NCI-H2081 (cell line): ENCODE measurements at regions not wholly inside any gene's neighbourhood (a gene's known extent, or its start where the extent isn't known, plus 50 kb on each side); places are given as distances from the start of the nearest gene placed in this dataset.
"Not testable (repeated sequence)": the region's sequence is repeated elsewhere in the genome, so short reads cannot be mapped to it uniquely, and the experiment has no call there.

Experiments
- DNase-seq, 2 experiments: peaks; one replicate each; lab custom pipeline; 2025; lab: John Stamatoyannopoulos, UW

DNA sequence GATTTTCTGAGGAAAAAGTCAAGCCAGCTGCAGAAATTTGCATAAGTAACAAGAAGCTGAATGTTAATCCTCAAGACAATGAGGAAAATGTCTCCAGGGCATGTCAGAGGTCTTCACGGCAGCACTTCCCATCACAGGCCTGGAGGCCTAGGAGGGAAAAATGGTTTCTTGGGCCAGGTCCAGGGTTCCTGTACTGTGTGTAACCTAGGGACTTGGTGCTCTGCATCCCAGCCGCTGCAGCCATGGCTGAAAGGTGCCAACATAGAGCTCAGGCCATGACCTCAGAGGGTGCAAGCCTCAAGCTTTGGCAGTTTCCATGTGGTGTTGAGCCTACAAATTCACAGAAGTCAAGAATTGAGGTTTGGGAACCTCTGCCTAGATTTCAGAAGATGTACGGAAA lies 144.1 kb downstream of the AKR1D1 start:
- DNase-seq: not testable (repeated sequence)

DNA sequence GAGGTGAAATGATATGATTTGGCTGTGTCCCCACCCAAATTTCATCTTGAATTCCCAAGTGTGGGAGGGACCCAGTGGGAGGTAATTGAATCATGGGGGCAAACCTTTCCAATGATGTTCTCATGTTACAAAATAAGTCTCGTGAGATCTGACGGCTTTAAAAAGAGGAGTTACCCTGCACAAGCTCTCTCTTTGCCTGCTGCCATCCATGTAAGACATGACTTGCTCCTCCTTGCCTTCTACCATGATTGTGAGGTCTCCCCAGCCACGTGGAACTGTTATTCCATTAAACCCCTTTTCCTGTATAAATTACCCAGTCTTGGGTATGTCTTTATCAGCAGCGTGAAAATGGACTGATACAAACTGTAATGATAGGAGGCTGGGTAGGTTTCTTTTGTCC lies 145.1 kb downstream of the AKR1D1 start:
- DNase-seq: not testable (repeated sequence)

DNA sequence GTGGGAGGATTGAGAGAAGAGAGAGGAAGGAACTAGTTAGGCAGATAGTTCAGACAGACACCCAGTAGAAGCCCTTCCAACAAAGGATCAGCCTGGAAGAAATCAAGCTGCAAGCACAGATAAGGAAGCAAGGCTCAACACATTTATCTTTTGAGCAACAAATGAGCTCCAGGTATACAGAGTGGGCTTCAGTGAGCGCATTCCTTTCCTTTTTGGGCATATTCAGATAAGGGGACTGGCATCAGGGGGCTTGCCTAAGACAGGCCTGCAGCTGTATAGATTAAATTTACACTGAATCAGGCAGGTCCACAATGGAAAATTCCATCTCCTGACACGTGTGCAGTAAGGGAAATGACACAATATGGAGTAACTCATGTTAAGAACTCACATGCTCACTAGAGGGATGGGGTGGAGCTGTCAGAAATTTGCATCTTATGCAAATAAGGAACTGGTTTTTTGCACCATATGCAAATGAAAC lies 147.2 kb downstream of the AKR1D1 start:
- DNase-seq: no peak

DNA sequence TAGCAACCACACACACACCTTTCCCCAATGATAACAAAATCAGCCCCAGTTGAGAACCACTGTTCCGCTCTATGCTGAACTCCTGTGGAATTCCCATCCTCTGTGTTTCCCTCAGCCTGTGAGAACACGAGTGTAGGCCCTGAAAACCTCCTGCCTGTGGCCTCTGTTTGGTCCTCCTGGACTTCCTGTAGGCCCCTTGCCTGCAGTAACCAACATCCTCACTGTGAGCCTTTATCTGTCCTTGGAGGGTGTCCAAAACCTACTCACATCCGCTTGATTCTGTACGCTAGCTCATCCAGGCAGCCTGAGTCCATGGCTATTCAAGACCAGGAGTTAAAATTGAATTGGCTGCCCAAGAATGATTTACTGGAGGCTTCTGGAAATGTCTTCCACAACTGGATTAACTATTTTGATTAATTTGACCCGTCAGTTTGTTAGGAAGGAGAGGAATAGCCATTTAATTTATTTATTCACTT lies 149.8 kb downstream of the AKR1D1 start:
- peak; percentile 34 to 67 for DNase-seq

DNA sequence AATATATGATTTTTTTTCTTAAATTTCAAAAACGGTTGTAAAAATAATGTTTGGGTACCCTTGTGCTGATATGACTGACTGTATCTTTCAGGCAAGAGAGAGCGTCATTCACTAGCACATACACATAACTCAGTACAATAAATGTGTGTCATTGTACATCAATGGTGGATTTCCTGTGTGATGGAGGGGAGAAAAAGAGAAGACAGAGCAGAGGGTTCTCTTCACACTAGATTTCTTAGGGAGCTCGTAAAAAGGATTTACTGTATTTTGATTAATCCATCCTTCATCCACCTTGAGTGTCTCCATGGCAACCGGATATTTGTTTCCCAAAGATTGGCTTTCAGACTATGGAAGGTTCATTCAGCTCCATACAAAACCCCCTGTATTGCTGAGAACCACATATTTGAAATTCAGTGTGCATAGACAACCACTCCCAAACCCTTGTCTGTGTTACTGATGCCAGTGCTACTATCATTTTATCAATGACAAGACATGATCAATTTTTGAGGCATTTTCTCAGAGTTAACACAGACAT lies 150.6 kb downstream of the AKR1D1 start:
- no peak for DNase-seq

DNA sequence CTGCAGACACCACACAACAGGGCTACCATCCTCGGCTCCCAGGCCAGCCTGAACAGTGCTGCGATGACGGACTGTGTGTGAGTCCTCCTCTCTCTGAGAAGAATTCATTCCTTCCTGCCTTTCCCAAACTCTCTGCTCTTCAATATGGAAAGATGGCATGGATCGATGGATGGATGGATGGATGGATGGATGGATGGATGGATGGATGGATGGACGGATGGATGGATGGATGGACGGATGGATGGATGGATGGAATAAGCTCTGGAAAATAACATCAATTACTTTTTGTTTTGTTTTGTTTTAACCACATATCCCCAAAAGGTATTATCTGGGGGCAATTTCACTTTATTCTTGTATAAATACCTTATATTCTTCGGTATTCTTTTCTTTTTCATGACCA lies 151.9 kb downstream of the AKR1D1 start:
- no peak for DNase-seq

DNA sequence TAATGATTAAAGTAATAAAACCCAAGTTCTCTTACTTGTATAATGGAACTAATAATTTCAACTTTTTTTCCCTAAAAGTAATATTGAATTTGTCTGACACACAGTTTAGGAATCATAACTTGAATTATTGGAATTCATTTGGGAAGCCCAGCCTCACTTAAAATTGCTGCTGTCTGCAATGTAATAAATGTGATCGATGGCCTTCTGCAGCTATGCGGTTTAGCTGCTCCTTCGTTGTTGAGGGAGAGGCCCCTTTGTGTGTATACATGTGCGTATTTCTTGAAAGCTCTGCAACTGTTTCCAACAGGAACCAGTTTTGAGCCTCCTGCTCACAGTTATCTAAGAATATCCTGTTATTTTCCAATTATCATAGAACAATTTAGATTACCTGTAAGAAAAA lies 152.5 kb downstream of the AKR1D1 start:
- no peak for DNase-seq

DNA sequence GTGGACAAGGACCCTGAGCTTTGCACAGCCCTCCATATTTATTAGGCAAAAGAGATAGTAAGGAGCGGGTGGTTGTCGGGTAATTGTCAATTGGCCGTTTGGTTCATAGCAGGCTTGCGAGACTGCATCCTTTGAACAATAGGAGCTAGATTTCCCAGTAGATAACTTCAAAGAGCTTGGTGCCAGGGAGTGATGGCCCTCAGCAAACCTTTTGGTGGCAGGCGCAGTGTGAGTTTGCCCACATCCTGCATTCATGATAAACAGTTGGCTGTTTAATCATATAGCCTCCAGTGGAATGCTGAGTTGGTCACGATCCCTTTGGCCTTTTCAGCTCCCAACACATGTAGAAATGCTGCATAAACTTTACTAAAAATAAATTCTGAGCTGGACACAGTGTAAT lies 156.9 kb downstream of the AKR1D1 start:
- no peak for DNase-seq

DNA sequence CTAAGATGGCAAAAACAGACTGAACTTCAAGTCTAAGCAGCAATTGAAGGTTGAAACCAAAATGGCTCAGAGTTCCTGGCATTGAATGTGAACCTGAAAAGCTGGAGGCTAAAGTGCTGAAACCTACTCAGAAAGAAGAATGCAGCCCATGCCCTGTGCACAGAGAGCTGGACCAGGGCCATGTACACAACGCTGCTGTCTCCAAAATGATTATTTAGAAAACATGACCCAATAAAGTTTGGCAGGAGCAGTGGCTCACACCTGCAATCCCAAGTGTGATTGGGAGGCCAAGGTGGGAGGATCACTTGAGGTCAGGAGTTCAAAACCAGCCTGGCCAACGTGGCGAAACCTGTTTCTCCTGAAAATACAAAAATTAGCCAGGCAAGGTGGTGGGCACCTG lies 158.9 kb downstream of the AKR1D1 start:
- DNase-seq: no peak

DNA sequence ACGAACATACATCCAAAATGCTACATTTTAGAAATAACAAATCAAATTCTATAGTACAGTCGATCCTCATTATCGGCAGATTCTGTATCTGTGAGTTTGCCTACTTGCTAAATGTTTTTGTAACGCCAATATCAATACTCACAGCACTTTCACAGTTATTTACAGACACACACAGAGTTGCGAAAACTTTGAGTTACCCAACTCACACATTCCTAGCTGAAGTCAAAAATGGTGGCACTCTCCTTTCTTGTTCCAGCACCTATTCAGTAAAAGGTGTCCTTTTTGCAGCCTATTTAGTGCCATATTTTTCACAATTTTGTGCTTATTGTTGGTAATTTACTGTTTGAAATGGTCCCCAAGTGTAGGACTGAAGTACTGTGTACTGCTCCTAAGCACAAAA lies 161.7 kb downstream of the AKR1D1 start:
- DNase-seq: no peak

DNA sequence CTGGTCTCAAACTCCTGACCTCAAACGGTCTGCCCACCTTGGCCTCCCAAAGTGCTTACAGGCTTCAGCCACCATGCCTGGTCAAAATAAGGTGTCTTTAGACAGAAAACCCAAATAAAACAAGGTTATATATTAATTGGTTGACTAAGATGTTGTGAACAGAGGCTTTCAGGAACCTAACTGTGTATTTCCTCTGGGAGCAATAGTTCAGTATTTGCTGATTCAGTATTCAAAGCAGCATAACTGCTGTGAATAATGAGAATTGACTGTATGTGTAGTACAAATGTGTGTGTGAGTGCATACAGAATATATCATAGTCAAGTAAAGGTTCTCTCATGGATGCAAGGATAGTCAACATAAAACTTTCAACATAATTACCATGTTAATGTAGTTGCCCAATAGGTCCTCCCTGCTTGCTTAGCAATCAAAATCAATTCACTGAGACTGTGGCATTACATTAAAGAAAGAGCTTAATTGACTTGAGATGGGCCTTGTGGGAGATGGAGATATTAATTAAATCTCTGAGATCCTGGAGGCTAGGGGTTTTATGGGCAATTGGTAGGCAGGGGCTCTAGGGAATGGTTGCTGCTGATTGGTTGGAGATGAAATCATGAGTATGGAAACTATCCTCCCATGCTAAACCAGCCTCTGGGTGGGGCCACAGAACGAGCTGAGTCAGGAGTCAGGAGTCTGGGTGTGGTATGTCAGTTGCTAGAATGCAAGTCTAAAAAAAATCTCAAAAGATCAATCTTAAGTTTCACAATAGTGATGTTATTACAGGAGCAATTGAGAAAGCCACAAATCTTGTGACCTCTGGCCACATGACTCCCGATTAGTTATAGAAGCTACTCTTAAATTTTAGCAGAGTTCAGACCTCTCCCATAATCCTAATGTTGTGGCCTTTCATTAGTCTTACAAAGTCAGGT lies 162.7 kb downstream of the AKR1D1 start:
- no peak for DNase-seq

DNA sequence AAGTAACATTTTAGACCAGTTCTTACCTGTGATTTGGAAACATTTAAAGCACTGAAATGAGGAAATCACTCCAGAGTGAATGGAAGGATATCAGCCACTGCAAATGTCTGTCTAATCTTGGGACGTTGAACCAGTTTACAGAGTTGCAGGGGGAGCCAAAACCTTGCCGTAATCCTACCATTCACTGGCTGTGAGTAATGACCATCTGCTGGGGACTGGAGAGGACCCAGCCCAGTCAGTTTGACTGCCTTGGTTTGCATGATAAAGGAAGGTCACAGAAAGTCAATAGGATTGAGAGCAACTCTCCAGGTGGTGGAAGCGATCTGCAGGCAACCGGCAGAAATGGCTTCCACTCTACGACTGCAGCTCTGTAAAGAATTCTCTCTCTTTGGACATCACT lies 167.2 kb downstream of the AKR1D1 start:
- peak; percentile 62 to 89 for DNase-seq

DNA sequence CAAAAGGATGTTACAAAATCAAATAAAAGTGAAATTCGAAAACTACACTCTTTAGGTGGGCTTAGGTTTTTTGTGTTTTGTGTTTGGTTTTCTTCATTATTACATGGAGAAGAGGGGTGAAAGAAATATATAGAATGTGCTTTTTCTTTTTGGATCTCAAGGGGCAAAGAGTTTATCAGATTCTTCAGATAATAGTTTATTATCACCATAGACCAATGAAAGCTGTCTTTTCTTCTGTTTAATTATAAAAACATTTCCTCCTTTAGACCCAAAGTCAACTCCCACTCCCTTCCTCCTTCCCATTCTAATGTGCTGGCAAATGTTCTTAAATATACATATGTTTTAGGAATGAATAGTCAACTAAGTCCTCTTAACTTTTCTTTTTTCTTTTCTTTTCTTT lies 167.6 kb downstream of the AKR1D1 start:
- no peak for DNase-seq

DNA sequence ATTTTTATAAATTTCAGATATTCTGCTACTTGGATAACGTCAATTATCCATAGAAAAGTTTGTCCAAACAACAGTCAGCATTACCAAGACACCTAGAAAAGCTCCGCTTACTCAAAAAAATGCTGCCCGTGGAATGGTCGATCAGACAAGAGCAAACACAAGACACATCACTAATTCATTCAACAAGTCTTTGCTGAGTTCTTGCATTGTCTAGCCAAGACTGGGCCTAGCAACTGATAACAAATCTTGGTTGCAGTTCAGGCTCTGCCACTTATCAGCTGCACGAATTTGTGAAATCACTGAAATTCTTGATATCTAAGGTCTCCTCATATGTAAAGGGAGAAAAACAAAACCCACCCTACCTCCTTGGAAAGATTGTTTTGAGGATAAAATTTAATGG lies 168.3 kb downstream of the AKR1D1 start:
- DNase-seq: no peak

DNA sequence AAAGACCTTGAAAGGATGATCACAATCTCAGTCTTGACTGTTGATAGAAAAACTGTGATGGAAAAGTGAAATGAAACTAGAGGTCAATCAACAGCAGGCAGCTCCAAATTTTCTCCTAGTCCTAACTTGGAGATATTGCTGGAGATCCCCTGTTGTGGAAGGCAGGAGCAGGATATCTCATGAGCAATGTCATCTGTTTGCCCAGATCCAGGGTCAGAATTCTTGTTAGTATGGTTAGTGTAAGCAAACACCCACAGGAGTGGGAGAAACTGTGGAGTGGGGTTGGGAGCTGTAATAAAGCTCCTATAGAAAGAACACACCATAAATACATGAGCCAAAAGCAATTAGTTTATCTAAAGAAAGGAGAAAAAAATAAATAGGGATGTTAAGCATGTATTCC lies 169.0 kb downstream of the AKR1D1 start:
- peak in 1 of 2 experiments; percentile 14 for DNase-seq

DNA sequence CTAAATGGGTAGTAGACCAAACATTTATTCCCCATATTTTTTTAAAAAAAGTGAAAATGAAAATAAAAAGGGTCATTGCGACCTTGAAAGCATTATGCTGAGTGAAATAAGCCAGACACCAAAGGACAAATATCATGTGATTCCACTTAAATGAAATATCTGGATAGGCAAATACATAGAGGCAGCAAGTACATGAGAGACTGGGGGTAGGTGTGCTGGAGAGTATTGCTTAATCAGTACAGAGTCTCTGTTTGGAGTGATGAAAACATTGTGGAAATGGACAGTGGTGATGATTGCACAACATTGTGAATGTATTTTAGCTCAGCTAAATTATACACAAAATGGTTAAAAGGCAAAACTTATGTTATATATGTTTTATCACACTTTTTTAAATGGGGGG lies 169.4 kb downstream of the AKR1D1 start:
- DNase-seq: no peak

DNA sequence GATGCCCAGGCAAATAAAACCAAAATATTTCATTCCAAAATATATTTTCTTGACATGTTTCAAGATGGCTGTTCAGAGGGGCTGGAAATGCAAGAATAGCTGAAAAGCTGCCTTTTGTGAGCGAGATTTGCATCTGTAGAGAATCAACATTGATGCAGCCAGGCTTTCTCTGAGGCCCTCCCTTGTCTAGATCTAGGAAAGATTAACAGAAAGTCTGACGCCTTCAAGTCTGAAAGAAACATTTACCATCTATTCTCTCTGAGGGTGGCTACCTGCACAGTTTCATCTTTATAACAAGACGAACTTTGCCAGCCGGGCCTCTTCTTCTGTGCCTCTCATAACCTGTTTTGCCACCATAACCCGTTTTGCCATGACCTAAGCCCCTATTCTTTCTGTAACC lies 170.2 kb downstream of the AKR1D1 start:
- DNase-seq: no peak

DNA sequence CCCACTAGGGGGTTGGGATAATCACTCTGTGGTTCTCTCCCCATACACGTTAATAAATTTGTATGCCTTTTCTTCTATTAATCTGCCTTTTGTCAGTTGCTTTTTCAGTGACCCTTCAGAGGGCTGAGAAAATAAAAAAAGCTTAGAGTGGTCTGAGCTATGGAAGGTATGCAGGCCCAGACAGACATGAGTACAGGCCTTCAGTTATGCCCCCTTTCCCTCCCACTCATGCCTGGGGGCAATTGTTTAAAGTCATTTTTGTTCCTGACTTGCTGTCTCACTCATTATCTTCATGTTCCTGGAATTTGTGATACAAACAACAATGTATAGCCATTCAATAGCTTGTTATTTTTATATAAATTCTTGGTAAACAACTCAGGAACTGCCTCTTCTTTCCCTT lies 170.8 kb downstream of the AKR1D1 start:
- no peak for DNase-seq

DNA sequence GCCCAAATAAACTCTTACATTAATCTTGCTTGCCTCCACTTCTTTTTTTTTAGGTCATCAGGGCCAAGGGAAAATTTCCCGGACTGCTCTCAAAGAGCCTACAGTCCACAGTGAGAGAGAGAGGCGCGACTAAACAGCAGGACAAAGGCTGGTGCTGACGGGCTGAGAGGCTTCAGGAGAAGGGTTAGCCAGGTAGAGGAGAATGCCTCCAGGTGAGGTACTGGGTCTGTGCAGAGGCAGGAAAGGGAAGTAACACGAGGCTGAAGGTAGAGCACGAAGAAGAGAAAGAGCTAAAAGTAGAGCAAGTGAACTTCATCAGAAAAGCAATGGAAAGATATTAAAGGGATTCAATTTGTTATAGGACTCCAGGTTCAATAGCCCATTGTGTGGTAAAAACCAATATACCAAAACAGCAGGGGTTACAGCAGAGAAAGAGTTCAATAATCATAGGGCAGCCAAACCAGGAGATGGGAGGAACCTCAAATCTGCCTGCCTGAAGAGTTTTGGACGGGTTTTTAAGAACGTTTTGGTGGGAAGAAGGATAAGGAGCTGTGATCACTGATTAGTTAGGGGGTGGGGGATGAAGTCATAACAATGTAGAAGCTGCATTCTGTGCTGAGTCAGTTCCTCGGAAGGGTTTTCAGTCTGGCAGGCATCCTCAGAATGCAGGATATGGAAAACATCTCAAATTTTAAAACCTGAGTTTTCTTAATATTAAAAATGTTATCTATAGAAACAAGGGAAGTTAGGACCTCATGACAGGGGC lies 171.5 kb downstream of the AKR1D1 start:
- DNase-seq: no peak

DNA sequence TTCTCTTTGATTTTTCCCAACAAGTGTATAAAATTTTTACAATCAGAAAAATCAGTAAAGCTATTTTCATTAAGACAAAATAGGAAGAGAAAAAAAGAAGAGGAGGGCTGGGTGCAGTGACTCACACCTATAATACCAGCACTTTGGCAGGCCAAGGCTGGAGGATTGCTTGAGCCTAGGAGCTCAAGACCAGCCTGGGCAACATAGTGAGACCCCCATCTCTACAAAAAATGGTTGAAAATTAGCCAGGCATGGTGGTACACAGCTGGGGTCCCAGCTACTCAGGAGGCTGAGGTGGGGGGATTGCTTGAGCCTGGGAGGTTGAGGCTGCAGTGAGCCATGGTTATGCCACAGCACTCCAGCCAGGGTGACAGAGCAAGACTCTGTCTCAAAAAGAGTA lies 172.3 kb downstream of the AKR1D1 start:
- no peak for DNase-seq

DNA sequence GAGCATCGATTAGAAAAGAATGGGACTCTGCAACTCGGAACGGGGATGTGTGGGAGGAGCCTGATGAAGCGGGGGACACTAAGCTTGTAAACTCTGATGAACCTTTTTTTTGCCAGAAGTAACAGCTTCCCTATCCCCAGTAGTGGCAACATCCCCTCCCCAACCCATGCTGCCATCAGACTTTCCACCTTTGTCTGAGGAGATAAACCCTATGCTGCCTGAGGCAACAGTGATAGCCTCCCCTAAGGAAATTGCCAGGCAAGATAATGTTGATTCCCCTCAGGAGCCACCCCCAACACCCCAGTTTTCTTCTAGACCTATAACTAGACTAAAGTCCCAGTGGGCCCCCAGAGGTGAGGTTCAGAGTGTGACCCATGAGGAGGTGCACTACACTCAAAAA lies 173.7 kb downstream of the AKR1D1 start:
- DNase-seq: no peak

DNA sequence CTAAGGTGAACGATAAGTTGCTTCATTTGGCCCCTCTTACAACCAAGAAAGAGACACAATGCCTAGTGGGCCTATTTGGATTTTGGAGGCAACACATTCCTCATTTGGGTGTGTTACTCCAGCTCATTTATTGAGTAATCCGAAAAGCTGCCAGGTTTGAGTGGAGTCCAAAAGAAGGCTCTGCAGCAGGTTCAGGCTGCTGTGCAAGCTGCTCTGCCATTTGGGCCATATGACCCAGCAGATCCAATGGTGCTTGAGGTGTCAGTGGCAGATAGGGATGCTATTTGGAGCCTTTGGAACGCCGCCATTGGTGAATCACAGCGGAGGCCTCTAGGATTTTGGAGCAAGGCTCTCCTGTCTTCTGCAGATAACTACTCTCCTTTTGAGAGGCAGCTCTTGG lies 176.4 kb downstream of the AKR1D1 start:
- DNase-seq: not testable (repeated sequence)

DNA sequence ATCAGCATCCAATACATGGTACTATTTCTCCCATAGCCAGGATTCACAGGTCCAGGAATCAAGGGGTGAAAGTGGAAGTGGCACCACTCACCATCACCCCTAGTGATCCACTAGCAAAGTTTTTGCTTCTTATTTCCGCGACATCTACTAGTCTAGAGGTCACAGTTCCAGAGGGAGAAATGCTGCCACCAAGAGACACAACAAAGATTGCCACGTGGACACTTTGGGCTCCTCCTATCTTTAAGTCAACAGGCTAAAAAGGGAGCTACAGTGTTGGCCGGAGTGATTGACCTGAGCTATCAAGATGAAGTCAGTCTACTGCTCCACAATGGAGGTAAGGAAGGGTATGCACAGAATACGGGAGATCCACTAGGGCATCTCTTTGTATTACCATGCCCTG lies 178.2 kb downstream of the AKR1D1 start:
- DNase-seq: no peak
